H9 (cell line): ENCODE measurements at regions not wholly inside any gene's neighbourhood (a gene's known extent, or its start where the extent isn't known, plus 50 kb on each side); places are given as distances from the start of the nearest gene placed in this dataset.

Source experiments
- DNase-seq: peaks from one replicate; pipeline ENCODE4 v3.0.0-alpha.2; 2017
- H2AFZ ChIP-seq: one replicate; pipeline ENCODE4 v1.6.1; 2013; ENCODE audit warnings: mild to moderate bottlenecking, low read length, control low read depth, moderate library complexity
- H2AK5ac ChIP-seq: 2 replicates; pipeline ENCODE4 v1.6.1; 2013; ENCODE audit warnings: low read length, control low read depth, mixed read lengths; ENCODE audit not compliant: insufficient read length
- H2BK120ac ChIP-seq: one replicate; pipeline ENCODE4 v1.6.1; 2013; ENCODE audit warnings: low read depth, mild to moderate bottlenecking, low read length, control low read depth, inconsistent platforms; ENCODE audit not compliant: poor library complexity, severe bottlenecking
- H2BK12ac ChIP-seq: 2 replicates; pipeline ENCODE4 v1.6.1; 2013; ENCODE audit warnings: low read length, control low read depth, mixed read lengths, low read depth; ENCODE audit not compliant: insufficient read length
- H2BK15ac ChIP-seq: 2 replicates; pipeline ENCODE4 v1.6.1; 2013; ENCODE audit warnings: low read depth, low read length, control low read depth
- H2BK20ac ChIP-seq: one replicate; pipeline ENCODE4 v1.6.1; 2013; ENCODE audit warnings: low read depth, mild to moderate bottlenecking, low read length, control low read depth, inconsistent platforms; ENCODE audit not compliant: poor library complexity, severe bottlenecking
- H2BK5ac ChIP-seq: 2 replicates; pipeline ENCODE4 v1.6.1; 2013; ENCODE audit warnings: low read length, control low read depth, mixed read lengths; ENCODE audit not compliant: insufficient read length
- H3K14ac ChIP-seq: 2 replicates; pipeline ENCODE4 v1.6.1; 2013; ENCODE audit warnings: low read length, control low read depth; ENCODE audit not compliant: insufficient read depth
- H3K18ac ChIP-seq: 2 replicates; pipeline ENCODE4 v1.6.1; 2013; ENCODE audit warnings: low read depth, mild to moderate bottlenecking, mixed read lengths, low read length, control low read depth; ENCODE audit not compliant: insufficient read length
- H3K23ac ChIP-seq: 2 replicates; pipeline ENCODE4 v1.6.1; 2013; ENCODE audit warnings: low read length, control low read depth, mixed read lengths, low read depth; ENCODE audit not compliant: insufficient read length
- H3K23me2 ChIP-seq: 2 replicates; pipeline ENCODE4 v1.6.1; 2013; ENCODE audit warnings: low read depth, mild to moderate bottlenecking, mixed read lengths, low read length, control low read depth; ENCODE audit not compliant: insufficient read length, poor library complexity, severe bottlenecking
- H3K27ac ChIP-seq: 2 replicates; pipeline ENCODE4 v1.5.1; 2013; ENCODE audit warnings: low read length, control low read depth, mixed read lengths, low read depth; ENCODE audit not compliant: insufficient read length
- H3K27me3 ChIP-seq: 2 replicates; pipeline ENCODE4 v1.6.1; 2013; ENCODE audit warnings: low read length, control low read depth, inconsistent platforms; ENCODE audit not compliant: insufficient read depth
- H3K4ac ChIP-seq: 2 replicates; pipeline ENCODE4 v1.6.1; 2013; ENCODE audit warnings: low read depth, mild to moderate bottlenecking, control low read depth, inconsistent platforms, low read length, moderate library complexity
- H3K4me1 ChIP-seq: 2 replicates; pipeline ENCODE4 v1.6.1; 2013; ENCODE audit warnings: low read length, control low read depth, inconsistent platforms; ENCODE audit not compliant: insufficient read depth
- H3K4me2 ChIP-seq: 2 replicates; pipeline ENCODE4 v1.6.1; 2013; ENCODE audit warnings: low read length, control low read depth, mixed read lengths; ENCODE audit not compliant: insufficient read length, insufficient read depth
- H3K56ac ChIP-seq: 2 replicates; pipeline ENCODE4 v1.6.1; 2013; ENCODE audit warnings: low read depth, mild to moderate bottlenecking, mixed read lengths, low read length, control low read depth; ENCODE audit not compliant: insufficient read length
- H3K79me1 ChIP-seq: 2 replicates; pipeline ENCODE4 v1.6.1; 2013; ENCODE audit warnings: low read depth, mild to moderate bottlenecking, moderate library complexity, low read length, control low read depth, inconsistent platforms; ENCODE audit not compliant: insufficient read depth, poor library complexity, severe bottlenecking
- H3K79me2 ChIP-seq: 2 replicates; pipeline ENCODE4 v1.6.1; 2013; ENCODE audit warnings: low read length, control low read depth, inconsistent platforms; ENCODE audit not compliant: insufficient read depth
- H3K9ac ChIP-seq: 2 replicates; pipeline ENCODE4 v1.6.1; 2013; ENCODE audit warnings: low read length, control low read depth, mixed read lengths; ENCODE audit not compliant: insufficient read length; ENCODE audit errors: extremely low read depth
- H3K9me3 ChIP-seq: one replicate; pipeline ENCODE4 v1.6.1; 2013; ENCODE audit warnings: low read depth, low read length, inconsistent platforms; ENCODE audit not compliant: control insufficient read depth
- H3T11ph ChIP-seq: one replicate; pipeline ENCODE4 v1.6.1; 2013; ENCODE audit warnings: mild to moderate bottlenecking, low read length, control low read depth, inconsistent platforms
- H4K20me1 ChIP-seq: one replicate; pipeline ENCODE4 v1.6.1; 2013; ENCODE audit not compliant: control insufficient read depth, insufficient read length, insufficient read depth
- H4K5ac ChIP-seq: 2 replicates; pipeline ENCODE4 v1.6.1; 2013; ENCODE audit warnings: low read depth, mild to moderate bottlenecking, mixed read lengths, low read length, control low read depth; ENCODE audit not compliant: insufficient read length
- H4K8ac ChIP-seq: replicated peaks from 2 replicates; pipeline ENCODE4 v1.6.1; 2013; ENCODE audit warnings: low read length, control low read depth, mixed read lengths, low read depth; ENCODE audit not compliant: insufficient read length
- H4K91ac ChIP-seq: 2 replicates; pipeline ENCODE4 v1.6.1; 2013; ENCODE audit warnings: low read depth, mild to moderate bottlenecking, moderate library complexity, mixed read lengths, low read length, control low read depth; ENCODE audit not compliant: insufficient read length
- H3K27ac Mint-ChIP-seq, 3 experiments: 2 replicates in 2 of 3; 3 replicates in 1 of 3; pipeline ENCODE4 v1.8.0; 2020 to 2021; ENCODE audit warnings: mixed read lengths in 3 of 3, mild to moderate bottlenecking in 1 of 3, moderate library complexity in 1 of 3
- H3K27me3 Mint-ChIP-seq: 2 replicates; pipeline ENCODE4 v1.8.0; 2021; ENCODE audit warnings: low read depth, mild to moderate bottlenecking, moderate library complexity, mixed read lengths
- H3K36me3 Mint-ChIP-seq, 3 experiments: 2 replicates in 2 of 3; 3 replicates in 1 of 3; pipeline ENCODE4 v1.8.0; 2020 to 2021; ENCODE audit warnings: low read depth in 3 of 3, mixed read lengths in 3 of 3; ENCODE audit not compliant: insufficient read depth in 1 of 3
- H3K4me1 Mint-ChIP-seq, 2 experiments: 2 replicates each; pipeline ENCODE4 v1.8.0; 2020; ENCODE audit warnings: mixed read lengths in 2 of 2
- H3K4me3 Mint-ChIP-seq, 2 experiments: 2 replicates in 1 of 2; 3 replicates in 1 of 2; pipeline ENCODE4 v1.8.0; 2020 to 2021; ENCODE audit warnings: mild to moderate bottlenecking in 2 of 2, mixed read lengths in 2 of 2, moderate library complexity in 1 of 2
- H3K9me3 Mint-ChIP-seq, 2 experiments: 2 replicates in 1 of 2; 3 replicates in 1 of 2; pipeline ENCODE4 v1.8.0; 2020; ENCODE audit warnings: mild to moderate bottlenecking in 2 of 2, mixed read lengths in 2 of 2, moderate library complexity in 1 of 2
- CTCF ChIP-seq: fragments of 200-600 bp; sonication (generic); conservative IDR thresholded peaks from 3 replicates; pipeline ENCODE4 v1.8.0; 2021; ENCODE audit warnings: antibody characterized with exemption, mild to moderate bottlenecking
- WGBS: extraction: QIAGEN DNeasy Blood & Tissue Kit; methylation state at CpG from one replicate; pipeline ENCODE4 v1.1.7; 2013; ENCODE audit warnings: missing lambda C conversion rate, low lambda C conversion rate, mixed read lengths; ENCODE audit not compliant: insufficient read length; ENCODE audit errors: extremely low coverage; 5-methylcytosine and 5-hydroxymethylcytosine counted together

GRCh38 chr1:229884765-229885164, 182.3 kb upstream of the GALNT2 start:
- Histone ChIP-seq H3K23ac (no peak overlapping the region), H2AK5ac (no peak overlapping the region), H4K20me1 (no peaks in the 10 kb centered on the region), H3K9ac (no peak overlapping the region), H3K4me1 (no peaks in the 10 kb centered on the region), H4K8ac (no peak overlapping the region), H2BK5ac (no peak overlapping the region), H2AFZ (no peak overlapping the region), H2BK120ac (no peak overlapping the region), H3K14ac (no peak overlapping the region), H3K23me2 (no peaks in the 10 kb centered on the region), H3K9me3 (no peaks in the 10 kb centered on the region), H3K56ac (no peak overlapping the region), H3K27ac (no peak overlapping the region), H3K79me2 (no peaks in the 10 kb centered on the region), H3K27me3 (no peaks in the 10 kb centered on the region), H3T11ph (no peak overlapping the region), H4K91ac (no peak overlapping the region), H3K4me2 (no peak overlapping the region), H2BK12ac (no peak overlapping the region), H4K5ac (no peak overlapping the region), H3K18ac (no peak overlapping the region), H3K79me1 (no peaks in the 10 kb centered on the region), H3K4ac (no peak overlapping the region), H2BK15ac (no peak overlapping the region), H2BK20ac (no peak overlapping the region)
- peaks cover 0 to 6% of the 10 kb centered on the region in 2 experiments; a peak in 1 of 4 replicates for H3K4me1 Mint-ChIP-seq
- H3K27me3 Mint-ChIP-seq, result no peaks in the 10 kb centered on the region; the same call in 1 of the 2 replicates
- 0 out of 3 replicates have a peak, but pooled peaks have one; percentile 14 for TF ChIP-seq CTCF
- H3K4me3 Mint-ChIP-seq, result no peak overlapping the region
- no peaks in the 10 kb centered on the region for H3K36me3 Mint-ChIP-seq
- H3K27ac Mint-ChIP-seq, result no peak overlapping the region
- DNase-seq, result peak; percentile 24
- H3K9me3 Mint-ChIP-seq, result peaks cover 0 to 2% of the 10 kb centered on the region in 2 experiments; a peak in 2 of 5 replicates
- no CpG with 5 or more reads among the region's 4 CpGs for WGBS
